ES-I3 (cell line): ENCODE measurements at regions not wholly inside any gene's neighbourhood (a gene's known extent, or its start where the extent isn't known, plus 50 kb on each side); places are given as distances from the start of the nearest gene placed in this dataset.

Source experiments
- H3K36me3 ChIP-seq: 2 replicates; pipeline ENCODE4 v1.6.1; 2013; ENCODE audit warnings: mild to moderate bottlenecking, low read length, control low read depth, moderate library complexity; ENCODE audit not compliant: insufficient read depth
- H3K4me1 ChIP-seq: 2 replicates; pipeline ENCODE4 v1.6.1; 2013; ENCODE audit warnings: mild to moderate bottlenecking, control low read depth, low read length; ENCODE audit not compliant: insufficient read depth
- H3K9ac ChIP-seq: 2 replicates; pipeline ENCODE4 v1.6.1; 2013; ENCODE audit warnings: low read depth, mild to moderate bottlenecking, low read length, moderate library complexity
- H3K9me3 ChIP-seq: 2 replicates; pipeline ENCODE4 v1.6.1; 2013; ENCODE audit warnings: mild to moderate bottlenecking, low read length, moderate library complexity; ENCODE audit not compliant: control insufficient read depth, insufficient read depth

DNA sequence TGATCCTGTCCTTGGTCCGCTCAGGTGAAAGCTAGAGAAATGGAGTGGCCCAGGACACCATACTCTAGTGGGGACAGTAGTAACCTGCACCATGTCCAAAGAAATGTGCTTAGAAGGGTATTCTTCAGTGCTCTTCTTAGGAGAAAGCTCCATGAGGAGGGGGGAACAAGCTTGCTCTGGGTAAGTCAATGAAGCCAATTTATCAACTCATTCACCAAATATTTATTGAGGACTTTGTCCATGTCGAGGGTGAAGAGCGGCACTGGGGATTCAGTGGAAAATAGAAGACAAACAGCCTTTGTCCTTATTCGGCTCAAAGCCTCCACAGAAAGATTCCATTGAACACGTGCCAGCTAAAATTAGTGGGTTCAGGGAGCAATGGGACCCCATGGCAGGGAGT, 677.8 kb downstream of the BCL11B start:
- H3K9me3 ChIP-seq: no peaks in the 10 kb centered on the region
- H3K9ac ChIP-seq: no peak overlapping the region
- H3K4me1 ChIP-seq: no peaks in the 10 kb centered on the region
- no peaks in the 10 kb centered on the region for H3K36me3 ChIP-seq

DNA sequence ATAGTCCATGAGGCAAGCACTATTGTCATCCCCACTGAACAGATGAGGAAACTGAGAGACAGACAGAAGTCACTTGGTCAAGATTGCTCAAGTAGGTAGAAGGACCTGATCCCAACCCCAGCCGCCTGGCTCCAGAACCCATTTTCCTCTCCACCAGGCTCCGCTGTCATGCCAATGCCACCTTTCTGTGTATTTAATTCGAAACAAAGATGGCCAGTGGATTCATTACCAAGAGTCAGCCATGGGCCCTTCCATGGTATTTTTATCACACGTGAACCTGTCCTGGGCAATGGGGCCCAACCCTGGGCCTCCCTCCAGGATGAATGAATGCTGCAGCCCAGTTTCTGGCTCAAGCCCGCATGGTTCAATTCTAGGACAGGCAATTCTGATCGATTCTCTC, 673.4 kb downstream of the BCL11B start:
- no peaks in the 10 kb centered on the region for H3K36me3 ChIP-seq
- H3K9ac ChIP-seq: no peak overlapping the region
- no peaks in the 10 kb centered on the region for H3K9me3 ChIP-seq
- no peaks in the 10 kb centered on the region for H3K4me1 ChIP-seq

DNA sequence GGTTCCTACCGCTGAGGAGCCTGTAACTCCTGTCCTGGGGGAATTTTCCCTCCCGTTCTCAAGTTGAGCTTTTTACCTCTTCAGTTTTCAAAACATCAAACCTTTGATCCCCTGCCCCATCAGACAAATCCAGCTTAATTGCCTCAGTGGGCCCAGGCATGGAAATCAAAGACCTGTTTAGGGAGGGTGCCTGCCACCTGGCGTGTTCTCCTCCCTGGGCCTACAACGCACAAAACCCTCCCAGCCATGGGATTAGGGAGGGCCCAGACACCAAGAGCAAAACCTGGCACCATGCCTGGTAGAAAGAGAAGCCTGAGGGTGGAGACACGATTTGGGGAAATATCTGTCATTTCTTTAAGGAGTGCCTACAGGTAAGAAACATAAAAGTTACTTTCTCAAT, 672.9 kb downstream of the BCL11B start:
- Histone ChIP-seq H3K9ac (no peak overlapping the region), H3K9me3 (no peaks in the 10 kb centered on the region), H3K4me1 (no peaks in the 10 kb centered on the region), H3K36me3 (no peaks in the 10 kb centered on the region)

DNA sequence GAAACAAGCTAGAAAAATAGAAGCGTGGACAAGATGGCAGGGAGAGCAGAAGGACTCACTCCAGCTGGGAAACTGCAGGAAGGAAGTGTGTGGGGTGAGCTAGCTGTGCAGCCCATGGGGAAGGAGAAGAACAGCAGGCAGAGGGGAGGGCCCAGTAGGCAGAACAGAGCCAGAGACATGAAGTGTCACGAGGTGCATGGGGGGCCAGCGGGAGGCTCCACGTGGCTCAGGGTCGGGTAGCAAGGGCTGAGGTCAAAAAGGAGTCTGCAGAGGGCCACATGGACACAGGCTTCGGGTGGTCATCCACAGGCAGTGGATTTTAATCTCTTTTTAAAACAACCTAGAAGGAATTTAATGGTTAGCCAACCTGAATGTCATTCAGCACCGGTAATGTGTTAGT, 669.0 kb downstream of the BCL11B start:
- H3K4me1 ChIP-seq: no peaks in the 10 kb centered on the region
- H3K36me3 ChIP-seq: no peaks in the 10 kb centered on the region
- no peak overlapping the region for H3K9ac ChIP-seq
- no peaks in the 10 kb centered on the region for H3K9me3 ChIP-seq

DNA sequence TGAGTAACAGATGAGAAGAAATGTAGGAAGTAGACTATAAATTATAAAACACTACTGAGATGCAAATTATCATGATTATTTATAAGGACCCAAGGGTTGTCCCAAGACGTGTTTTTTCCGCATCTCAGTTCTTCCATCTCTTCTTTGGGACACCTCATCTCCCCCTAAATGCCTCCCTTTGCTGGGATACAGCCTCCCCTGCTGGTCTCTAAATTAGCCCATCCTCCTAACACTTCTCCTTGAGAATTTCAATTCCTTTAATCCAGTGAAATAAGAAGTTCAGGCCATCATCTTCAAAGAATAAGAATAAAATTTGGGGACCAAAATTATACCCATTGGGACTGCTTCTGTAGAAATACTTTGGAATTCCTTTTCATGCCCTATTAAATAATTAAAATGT, 667.0 kb downstream of the BCL11B start:
- Histone ChIP-seq H3K36me3 (no peaks in the 10 kb centered on the region), H3K9me3 (no peaks in the 10 kb centered on the region), H3K4me1 (no peaks in the 10 kb centered on the region), H3K9ac (no peak overlapping the region)

DNA sequence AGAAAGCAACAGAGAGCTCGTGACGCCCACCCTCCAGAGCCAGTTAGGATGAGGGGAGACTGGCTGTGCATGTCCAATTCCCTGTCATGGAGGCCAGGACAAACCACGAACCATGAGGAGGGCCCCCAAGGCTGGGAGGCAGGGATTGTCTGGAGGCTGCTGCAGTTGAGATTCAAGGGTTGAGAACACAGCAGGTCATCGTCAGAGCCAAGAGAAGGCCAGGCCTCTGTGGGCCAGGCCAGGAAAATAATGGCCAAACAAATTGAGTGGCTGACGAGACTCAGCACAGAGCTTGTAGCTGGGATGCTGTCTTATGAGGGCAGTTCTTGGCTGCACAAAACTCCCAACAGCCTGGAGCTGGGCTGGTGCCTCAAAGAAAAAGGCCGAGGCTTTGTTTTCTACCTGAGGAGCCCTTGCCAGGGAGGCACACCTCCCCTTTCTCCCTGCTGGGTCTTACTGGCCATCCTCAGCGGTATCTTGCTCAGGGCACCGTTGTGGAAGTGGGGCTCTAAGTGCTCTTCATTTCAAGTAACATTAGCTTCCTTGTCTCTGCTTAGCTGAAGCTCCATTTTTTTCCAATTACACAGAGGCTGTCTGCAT, 665.9 kb downstream of the BCL11B start:
- Histone ChIP-seq H3K36me3 (no peaks in the 10 kb centered on the region), H3K4me1 (no peaks in the 10 kb centered on the region), H3K9ac (no peak overlapping the region), H3K9me3 (no peaks in the 10 kb centered on the region)

DNA sequence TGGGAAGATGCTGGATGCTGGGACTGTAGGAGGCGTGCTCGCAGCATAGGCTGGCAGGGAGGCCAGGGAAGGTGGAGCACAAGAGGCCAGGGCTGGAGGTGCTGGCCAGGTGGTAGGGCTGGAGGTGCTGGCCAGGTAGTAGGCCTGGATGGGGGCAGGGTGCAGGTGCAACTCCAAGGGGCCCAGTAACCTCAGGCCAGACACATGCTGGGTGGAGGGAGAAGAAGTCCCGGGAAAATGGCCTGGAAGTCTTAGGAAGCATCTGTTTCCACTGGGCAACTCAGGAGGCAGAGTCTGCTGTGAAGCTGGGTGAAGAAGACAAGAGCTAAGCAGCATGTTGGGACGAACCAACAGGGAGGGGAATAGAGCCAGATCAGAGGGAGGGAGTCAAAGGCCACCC, 665.2 kb downstream of the BCL11B start:
- Histone ChIP-seq H3K4me1 (no peaks in the 10 kb centered on the region), H3K9ac (no peak overlapping the region), H3K9me3 (no peaks in the 10 kb centered on the region), H3K36me3 (no peaks in the 10 kb centered on the region)

DNA sequence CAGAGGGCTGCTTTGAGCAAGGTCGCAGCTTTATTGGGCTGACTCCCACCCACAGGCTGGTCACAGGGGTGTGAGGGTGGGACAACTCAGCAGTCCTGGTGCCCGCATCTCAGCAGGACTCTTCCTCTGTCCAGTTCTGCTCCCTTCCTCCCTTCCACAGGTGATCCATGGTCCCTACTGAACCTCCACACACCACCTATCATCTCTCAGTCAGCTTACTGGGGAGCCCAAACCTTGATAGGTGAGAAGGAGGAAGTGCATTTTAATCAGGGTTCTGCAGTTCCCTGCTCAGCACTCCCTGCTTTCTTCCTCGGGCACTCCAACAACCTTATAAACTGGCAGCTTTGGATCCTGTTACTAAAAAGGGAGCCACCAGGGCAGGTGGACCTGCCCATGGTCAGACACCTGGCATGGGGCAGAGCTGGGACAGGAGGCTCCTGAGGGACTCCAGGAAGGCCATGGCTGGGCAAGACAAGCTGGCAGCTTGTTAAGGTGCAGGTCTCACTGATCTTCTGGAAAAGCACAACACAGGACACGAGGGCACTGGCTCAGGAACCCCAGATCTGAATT, 664.6 kb downstream of the BCL11B start:
- Histone ChIP-seq H3K4me1 (no peaks in the 10 kb centered on the region), H3K9me3 (no peaks in the 10 kb centered on the region), H3K36me3 (no peaks in the 10 kb centered on the region), H3K9ac (no peak overlapping the region)

DNA sequence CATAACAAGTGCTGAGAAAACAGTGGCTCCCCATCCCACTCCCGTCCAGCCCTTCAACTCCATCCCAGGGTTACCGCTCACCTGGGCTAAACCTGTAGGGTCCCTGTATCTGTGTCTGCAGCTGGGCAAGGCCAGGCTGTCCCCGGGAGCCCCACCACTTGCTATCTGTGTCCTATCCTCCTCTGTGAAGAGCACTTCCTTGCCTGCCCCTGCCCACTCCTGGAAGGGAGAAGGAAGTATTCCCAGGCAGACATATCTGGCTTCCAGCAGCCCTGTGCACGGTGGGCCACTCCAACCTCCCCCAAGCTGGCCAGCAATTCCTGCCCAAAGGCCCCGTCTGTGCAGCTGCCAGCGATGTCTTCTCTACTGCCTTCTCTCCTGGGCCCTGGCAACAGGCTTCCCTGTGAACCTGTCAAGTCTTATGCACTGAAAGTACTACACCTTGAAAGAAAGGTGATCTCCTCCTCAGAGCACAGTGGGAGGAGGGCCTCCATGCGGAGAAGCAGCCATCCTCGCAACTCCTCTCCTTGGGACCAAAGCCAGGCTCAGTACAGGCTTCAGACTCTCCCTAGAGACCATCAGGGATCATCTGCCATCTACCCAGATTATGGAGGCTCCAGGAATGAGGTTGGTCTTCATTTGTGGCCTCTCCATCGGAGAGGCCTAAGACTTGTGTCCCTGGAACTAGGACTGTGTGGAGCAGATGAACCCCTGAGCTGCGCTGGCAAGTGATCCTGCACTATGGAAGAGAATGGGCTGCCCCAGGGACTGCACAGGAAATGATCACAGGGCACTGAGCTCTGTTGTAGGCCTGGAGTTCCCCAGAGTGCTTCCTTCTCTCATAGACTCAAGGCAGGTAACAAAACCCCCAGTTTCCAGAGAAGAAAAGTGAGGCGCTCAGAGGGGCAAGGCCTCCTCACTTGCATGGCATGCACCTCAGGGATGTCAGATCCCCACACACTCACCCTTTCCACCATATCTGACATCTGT, 663.6 kb downstream of the BCL11B start:
- Histone ChIP-seq H3K9ac (no peak overlapping the region), H3K9me3 (no peaks in the 10 kb centered on the region), H3K36me3 (no peaks in the 10 kb centered on the region), H3K4me1 (no peaks in the 10 kb centered on the region)

DNA sequence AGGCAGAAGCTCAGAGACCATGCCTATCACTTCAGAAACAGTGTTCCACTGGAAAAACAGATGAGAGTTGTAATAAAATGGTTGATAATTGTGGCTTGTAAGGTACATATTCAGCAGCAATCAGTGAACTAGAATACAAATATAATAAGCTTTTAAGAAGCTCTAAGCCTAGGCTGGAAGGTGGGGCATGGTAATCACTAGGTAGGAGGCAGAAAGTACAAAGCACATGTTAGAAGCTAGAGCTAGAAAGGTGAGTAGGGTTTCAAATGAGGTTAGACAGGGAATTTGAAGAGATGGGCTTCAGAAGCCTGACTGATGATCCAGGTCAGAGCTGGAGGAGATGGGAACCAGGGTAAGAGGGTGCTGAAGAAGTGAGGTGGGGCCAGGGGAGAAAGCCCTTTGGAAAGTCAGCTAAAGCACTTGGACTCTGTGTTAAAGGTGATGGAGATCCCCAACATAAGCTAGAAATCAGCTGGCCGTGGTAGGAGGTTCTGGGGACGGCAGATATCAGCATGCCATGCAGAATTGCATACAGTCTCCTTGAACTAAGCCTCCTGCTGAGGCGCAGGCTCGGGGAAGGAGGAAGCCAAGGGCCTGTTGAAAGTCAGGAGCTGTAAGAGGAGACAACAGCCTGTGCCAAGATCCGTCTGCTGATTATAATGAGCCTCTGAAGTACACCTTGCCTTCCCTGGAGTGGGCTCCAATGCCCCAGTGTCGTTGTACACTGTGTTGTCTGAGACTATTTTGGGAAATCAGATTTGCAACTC, 659.4 kb downstream of the BCL11B start:
- Histone ChIP-seq H3K36me3 (no peaks in the 10 kb centered on the region), H3K9ac (no peak overlapping the region), H3K9me3 (no peaks in the 10 kb centered on the region; the same call in 1 of the 2 replicates), H3K4me1 (no peaks in the 10 kb centered on the region)

DNA sequence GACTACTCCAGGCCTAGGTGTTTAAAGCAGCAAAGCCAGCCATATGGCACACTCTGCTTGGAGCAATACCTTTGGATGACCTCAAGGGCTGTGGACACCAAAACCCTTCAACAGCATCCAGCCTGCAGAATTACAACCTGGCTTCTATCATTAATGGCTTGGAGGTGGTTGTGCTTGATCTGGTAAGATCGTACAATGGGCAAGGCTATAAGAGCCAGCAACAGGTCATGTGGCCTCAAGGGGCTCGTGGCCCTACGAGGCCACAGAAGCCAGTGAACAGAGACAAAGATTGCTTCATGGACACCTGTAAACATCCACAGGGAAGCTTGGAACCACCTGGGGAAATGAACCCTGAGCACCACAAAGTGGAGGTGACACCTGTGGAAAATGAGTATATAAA, 657.3 kb downstream of the BCL11B start:
- no peaks in the 10 kb centered on the region for H3K4me1 ChIP-seq
- no peaks in the 10 kb centered on the region; the same call in 1 of the 2 replicates for H3K9me3 ChIP-seq
- H3K36me3 ChIP-seq: no peaks in the 10 kb centered on the region
- no peak overlapping the region for H3K9ac ChIP-seq

DNA sequence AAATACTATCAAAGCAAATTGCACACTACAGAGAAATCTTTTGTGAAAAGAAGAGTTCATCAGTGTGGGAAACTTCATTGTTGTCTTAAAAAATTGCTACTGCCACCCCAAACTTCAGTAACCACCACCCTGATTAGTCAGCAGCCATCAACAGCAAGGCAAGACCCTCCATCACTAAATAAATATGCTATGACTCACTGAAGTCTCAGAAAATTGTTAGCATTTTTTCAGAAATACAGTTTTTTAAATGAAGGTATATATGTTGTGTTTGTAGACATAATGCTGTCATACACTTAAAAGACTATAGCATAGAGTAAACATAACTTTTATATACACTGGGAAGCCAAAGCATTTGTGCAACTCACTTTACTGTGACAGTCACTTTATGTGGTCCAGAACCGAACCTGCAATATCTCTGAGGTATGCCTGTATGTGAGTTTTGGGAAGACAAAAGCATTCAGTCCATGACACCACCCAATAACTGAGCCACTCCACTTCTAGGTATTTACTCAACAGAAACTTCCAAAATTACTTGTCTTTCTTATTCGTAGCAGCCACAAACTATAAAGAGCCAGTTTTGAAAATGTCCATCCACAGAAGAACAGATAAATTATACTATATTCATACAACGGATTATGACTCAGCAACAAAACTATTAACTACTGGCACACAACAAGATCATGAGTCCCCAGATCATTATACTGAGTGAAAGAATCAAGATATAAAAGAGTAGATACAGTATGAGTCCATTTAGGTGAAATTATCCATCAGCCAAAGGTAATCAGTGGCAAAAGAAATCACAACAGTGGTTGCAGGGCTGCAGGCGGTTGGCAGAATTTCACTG, 649.6 kb downstream of the BCL11B start:
- H3K9me3 ChIP-seq: no peaks in the 10 kb centered on the region; the same call in 1 of the 2 replicates
- H3K36me3 ChIP-seq: no peaks in the 10 kb centered on the region
- no peaks in the 10 kb centered on the region for H3K4me1 ChIP-seq
- no peak overlapping the region for H3K9ac ChIP-seq

DNA sequence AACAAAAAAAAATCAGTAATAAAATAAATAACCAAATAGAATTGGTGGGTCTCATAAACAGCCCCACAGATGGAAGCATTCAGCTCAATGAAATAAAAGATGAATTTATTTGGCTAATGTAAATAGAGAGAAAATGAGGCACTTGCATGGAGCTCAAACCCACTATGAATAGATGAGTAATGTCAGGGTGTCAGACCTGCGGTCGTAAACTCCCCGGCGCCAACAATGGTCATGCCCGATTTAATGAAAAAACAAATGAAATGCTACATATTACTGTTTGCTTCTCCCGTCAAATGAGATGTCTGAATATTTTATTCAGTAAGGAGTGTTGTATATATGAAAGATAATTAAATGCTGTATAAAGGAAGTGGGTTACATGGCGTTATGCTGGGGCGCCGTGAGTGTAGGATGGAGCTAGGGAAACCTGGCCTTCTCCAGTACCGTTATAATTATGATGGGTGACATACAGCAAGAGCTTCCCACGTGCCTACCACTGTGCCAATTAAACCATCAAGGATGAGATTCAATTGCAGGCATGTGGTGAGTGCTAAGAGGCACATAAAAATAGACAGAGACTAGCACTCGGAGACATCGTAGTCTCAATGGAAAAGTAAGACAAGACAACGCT, 648.1 kb downstream of the BCL11B start:
- no peaks in the 10 kb centered on the region for H3K36me3 ChIP-seq
- H3K9me3 ChIP-seq: no peaks in the 10 kb centered on the region
- no peaks in the 10 kb centered on the region for H3K4me1 ChIP-seq
- no peak overlapping the region for H3K9ac ChIP-seq
